ENCODE measurements at regions not wholly inside any gene's neighbourhood (a gene's known extent, or its start where the extent isn't known, plus 50 kb on each side); places are given as distances from the start of the nearest gene placed in this dataset.

DNA sequence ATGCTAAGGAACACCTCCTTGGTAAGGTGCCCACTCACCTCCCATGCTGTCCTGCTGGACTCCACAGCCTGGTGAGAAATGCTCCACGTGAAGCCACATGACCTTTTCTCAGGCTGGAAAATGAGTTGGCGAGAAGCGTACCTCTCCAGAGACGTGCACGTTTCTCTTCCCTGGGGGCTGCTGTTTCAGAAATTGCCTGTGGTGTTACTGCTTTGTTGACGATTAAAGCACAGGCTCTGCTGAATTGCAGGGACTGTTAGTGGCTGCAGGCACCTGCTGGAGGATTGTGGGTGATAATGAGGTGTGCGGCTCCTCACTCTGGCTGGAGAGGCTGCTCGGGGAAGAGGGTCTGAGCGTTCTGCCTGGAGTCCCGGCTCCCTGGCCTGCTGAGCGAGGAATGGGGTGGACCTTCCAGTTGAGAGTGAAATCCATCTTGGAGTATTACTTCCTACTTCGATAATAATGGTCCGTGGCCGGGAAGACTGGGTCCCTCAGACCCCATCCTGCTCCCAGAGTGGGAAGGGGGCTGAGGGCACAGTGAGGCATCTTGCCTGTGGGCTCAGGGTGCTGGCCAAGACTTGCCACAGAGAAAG, 199.3 kb upstream of the HDAC4 start:
- TF ChIP-seq CTCF (IDR thresholded peaks at IDR 0.05): no peak
- ATAC-seq (ENCODE audit: low FRiP score): no peak
- DNase-seq (ENCODE audit: low spot score): peak; percentile 16

DNA sequence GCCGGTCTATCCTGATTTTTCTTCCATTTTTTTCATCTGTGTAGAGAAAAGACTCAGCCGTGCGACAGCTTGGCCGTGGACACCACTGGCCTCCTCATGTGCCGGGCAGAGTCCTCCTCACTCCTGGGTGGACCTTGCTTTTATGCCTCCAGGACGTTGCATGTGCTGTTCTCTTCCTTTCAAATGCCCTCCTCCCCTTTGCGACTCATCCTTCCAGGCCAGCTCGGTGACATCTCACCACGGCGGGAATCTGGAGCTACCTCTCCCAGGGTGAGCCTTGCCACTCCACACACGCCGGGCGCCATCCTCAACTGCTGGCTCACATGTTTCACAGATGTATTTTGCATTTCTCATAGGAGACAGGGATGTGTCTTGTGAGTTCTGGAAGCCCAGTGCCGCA, 198.5 kb upstream of the HDAC4 start:
- ATAC-seq (ENCODE audit: low FRiP score): no peak
- peak; percentile 21 for DNase-seq (ENCODE audit: low spot score)
- TF ChIP-seq CTCF (IDR thresholded peaks at IDR 0.05): no peak

DNA sequence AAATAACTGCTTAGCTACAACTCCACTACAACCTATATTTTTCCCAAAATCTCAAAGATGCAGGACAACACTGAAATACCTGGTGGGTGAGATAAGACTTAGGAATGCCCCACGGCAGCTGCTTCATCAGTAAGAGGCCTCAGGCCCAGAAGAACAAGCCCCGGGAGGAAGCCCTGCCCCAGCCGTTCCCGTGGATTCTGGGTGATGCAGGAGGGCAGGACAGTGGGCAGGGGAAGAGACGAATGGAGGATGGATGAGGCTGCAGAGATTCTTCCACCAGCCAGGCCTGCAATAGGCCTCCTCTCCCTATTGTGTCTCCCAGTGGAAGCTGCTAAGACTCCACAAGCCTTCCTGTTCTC, 197.9 kb upstream of the HDAC4 start:
- ATAC-seq (ENCODE audit: low FRiP score) (no peak), DNase-seq (ENCODE audit: low spot score) (peak; percentile 12)
- no peak for TF ChIP-seq CTCF (IDR thresholded peaks at IDR 0.05)

GRCh38 chr2:239598011-239598731, 197.4 kb upstream of the HDAC4 start:
- no peak for TF ChIP-seq CTCF (IDR thresholded peaks at IDR 0.05)
- ATAC-seq (ENCODE audit: low FRiP score) (peak; percentile 4), DNase-seq (ENCODE audit: low spot score) (no peak)

DNA sequence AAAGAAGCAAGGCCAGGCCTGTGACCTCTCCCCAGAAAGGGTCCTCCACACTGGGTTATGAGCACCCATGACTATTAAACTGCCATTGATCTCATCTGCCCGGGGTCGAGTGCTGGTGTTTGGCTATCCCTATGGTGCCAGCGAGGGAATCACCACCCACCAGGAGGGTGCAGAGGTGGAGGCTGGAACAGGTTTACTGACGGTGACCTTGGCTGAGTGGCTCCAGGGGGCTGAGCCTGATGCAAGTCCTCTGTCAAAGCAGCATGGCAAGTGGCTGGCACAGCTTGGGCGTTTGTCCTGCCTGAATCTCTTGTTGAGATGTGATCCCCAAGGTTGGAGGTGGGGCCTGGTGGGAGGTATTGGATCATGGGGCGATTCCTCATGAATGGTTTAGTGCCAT, 196.4 kb upstream of the HDAC4 start:
- DNase-seq (ENCODE audit: low spot score): peak; percentile 8
- no peak for ATAC-seq (ENCODE audit: low FRiP score)
- no peak for TF ChIP-seq CTCF (IDR thresholded peaks at IDR 0.05)

GRCh38 chr2:239596792-239597191, 196.0 kb upstream of the HDAC4 start:
- no peak for TF ChIP-seq CTCF (IDR thresholded peaks at IDR 0.05)
- no peak for DNase-seq (ENCODE audit: low spot score)
- no peak for ATAC-seq (ENCODE audit: low FRiP score)

DNA sequence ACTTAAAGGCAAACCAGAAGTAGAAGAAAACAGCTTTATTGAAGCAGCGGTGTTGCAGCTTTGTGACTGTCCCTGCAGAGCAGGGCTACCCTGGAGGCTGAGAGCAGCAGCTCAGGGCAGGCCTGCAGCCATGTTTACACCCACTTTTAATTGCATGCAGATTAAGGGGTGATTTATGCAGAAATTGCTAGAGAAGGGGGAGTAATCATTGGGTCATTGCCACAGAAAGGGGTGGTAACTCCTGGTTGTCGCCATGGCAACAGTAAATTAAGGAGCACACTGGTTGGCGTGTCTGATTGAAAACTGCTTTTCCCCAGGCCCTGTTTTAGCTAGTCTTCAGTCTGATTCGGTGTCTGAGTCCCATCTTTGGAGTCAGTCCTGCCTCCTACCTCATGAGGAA, 195.4 kb upstream of the HDAC4 start:
- DNase-seq (ENCODE audit: low spot score): no peak
- TF ChIP-seq CTCF (IDR thresholded peaks at IDR 0.05): no peak
- no peak for ATAC-seq (ENCODE audit: low FRiP score)

Measured in omental fat pad (tissue), 3 donors.